ENCODE measurements at regions not wholly inside any gene's neighbourhood (a gene's known extent, or its start where the extent isn't known, plus 50 kb on each side); places are given as distances from the start of the nearest gene placed in this dataset.

- TF ChIP-seq, protein P1, sequence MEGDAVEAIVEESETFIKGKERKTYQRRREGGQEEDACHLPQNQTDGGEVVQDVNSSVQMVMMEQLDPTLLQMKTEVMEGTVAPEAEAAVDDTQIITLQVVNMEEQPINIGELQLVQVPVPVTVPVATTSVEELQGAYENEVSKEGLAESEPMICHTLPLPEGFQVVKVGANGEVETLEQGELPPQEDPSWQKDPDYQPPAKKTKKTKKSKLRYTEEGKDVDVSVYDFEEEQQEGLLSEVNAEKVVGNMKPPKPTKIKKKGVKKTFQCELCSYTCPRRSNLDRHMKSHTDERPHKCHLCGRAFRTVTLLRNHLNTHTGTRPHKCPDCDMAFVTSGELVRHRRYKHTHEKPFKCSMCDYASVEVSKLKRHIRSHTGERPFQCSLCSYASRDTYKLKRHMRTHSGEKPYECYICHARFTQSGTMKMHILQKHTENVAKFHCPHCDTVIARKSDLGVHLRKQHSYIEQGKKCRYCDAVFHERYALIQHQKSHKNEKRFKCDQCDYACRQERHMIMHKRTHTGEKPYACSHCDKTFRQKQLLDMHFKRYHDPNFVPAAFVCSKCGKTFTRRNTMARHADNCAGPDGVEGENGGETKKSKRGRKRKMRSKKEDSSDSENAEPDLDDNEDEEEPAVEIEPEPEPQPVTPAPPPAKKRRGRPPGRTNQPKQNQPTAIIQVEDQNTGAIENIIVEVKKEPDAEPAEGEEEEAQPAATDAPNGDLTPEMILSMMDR (conservative IDR thresholded peaks at IDR 0.05; ENCODE audit: low read depth, low read length) = no peak
- TF ChIP-seq EZH2 (IDR thresholded peaks at IDR 0.05; ENCODE audit: borderline replicate concordance, low read depth, low read length, poor library complexity, severe bottlenecking) = no peak
These were observed 115.0 kb upstream of the EGFLAM start for GRCh38 chr5:38143384-38143783.
